RWPE1 (cell line): ENCODE measurements at regions not wholly inside any gene's neighbourhood (a gene's known extent, or its start where the extent isn't known, plus 50 kb on each side); places are given as distances from the start of the nearest gene placed in this dataset.

ENCODE experiments used
- CTCF ChIA-PET: fragments of 350-600 bp; sonication (Branson Sonifier 250); formaldehyde crosslinking; extraction: SDS; loops from one replicate; lab custom pipeline; 2021; lab: Yijun Ruan, JAX
- POLR2A ChIA-PET: fragments of 400-600 bp; formaldehyde crosslinking; extraction: SDS; loops from one replicate; lab custom pipeline; 2020; ENCODE audit warnings: antibody characterized with exemption; ENCODE audit not compliant: low non-redundant PET; lab: Yijun Ruan, JAX
- DNase-seq: peaks from one replicate; pipeline ENCODE4 v3.0.0; 2012; ENCODE audit warnings: low spot score
- H3K27ac ChIP-seq: fragments of 450-650 bp; 2 replicates; pipeline ENCODE4 v1.5.1; 2017
- CTCF ChIP-seq: fragments of 450-650 bp; conservative IDR thresholded peaks from 2 replicates; pipeline ENCODE4 v1.5.1; 2017; ENCODE audit warnings: low read depth, mild to moderate bottlenecking

- peak overlapping the region; percentile 95 for H3K27ac ChIP-seq
- peak; percentile 86 for DNase-seq
- ChIA-PET CTCF (interaction anchor here (0.5 to 2.4 kb wide), 19 partner anchors 11 to 1102 kb away, joined by 3 to 10 read pairs (median 4); no protein-coding TSS in a partner anchor), POLR2A (interaction anchor here (0.6 to 3.2 kb wide), 3 partner anchors 13 to 131 kb away, joined by 3 to 12 read pairs (median 3); no protein-coding TSS in a partner anchor)
- TF ChIP-seq CTCF, result peak; percentile 86
Observed at GRCh38 chr1:209354111-209354839, 229.2 kb upstream of the CAMK1G start.

DNA sequence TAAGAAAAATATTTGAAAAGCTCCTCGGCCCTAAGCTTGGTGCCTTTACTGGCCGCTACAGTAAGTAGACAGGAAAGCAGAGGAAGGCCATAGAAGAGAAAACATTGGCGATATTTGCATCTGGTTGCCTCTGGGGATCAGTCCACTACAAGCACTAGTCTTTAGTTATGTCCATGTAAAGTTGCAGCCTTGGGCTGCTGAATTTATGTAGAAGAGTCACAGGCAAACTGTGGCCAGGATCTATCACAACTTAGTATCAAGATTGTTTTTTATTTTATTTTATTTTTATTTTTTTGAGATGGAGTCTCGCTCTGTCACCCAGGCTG, 228.7 kb upstream of the CAMK1G start:
- no peak for TF ChIP-seq CTCF
- DNase-seq, result no peak
- CTCF ChIA-PET, result interaction anchor here (0.5 to 2.4 kb wide), 17 partner anchors 10 to 1103 kb away, joined by 3 to 10 read pairs (median 4); no protein-coding TSS in a partner anchor
- H3K27ac ChIP-seq, result peak overlapping the region; percentile 95
- POLR2A ChIA-PET, result interaction anchor here (0.6 to 3.2 kb wide), 4 partner anchors 14 to 147 kb away, joined by 3 to 12 read pairs (median 3); no protein-coding TSS in a partner anchor

DNA sequence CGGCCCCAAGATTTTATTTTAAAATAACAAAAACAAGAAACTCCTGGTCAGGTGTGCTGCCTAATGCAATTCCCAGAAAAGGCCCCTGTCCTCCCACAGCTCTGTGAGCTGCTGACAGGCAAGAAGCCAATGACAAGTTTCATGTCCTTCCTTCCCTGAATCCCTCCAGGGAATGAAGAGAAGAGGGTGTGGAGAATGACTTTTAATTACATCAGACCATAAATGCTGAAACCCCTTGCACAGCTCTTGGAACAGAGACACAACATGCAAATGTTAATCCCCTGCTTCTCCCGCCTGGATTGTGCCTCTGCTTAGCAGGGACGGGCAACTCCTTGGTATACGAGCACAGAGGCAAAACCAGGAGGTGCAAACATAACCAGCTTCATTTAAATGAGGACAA, 228.1 kb upstream of the CAMK1G start:
- POLR2A ChIA-PET, result interaction anchor here (0.6 to 3.2 kb wide), 3 partner anchors 73 to 148 kb away, joined by 3 to 12 read pairs (median 3); no protein-coding TSS in a partner anchor
- CTCF ChIA-PET, result interaction anchor here (0.7 to 1.5 kb wide), 7 partner anchors 19 to 147 kb away, joined by 3 to 6 read pairs (median 4); no protein-coding TSS in a partner anchor
- H3K27ac ChIP-seq, result peak overlapping the region; percentile 95

GRCh38 chr1:209356976-209357377, 226.5 kb upstream of the CAMK1G start:
- no peak overlapping the region for H3K27ac ChIP-seq
- CTCF ChIA-PET, result no interaction called here
- POLR2A ChIA-PET, result no interaction called here
- TF ChIP-seq CTCF, result no peak
- DNase-seq, result no peak

More for the DNA sequence above, 228.1 kb upstream of the CAMK1G start:
- no peak for DNase-seq
- TF ChIP-seq CTCF, result no peak

DNA sequence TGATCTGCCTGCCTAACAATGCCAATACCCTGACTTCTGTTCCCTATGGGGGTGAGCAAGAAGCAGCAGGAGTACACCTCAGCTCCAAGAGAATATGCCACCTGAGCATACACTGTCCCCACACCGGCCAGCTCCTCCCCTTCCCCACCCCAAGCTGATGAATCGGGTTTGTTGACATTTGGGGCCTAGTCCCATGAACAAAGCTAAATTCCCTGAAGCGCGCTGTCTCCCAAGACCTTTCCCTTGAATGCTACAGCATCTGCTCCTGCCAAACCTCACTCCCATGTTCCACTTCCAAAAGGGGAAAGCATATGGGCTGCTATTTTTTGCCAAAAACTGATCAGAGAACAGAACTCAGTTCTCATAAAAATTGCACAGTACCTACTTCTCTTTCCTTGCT, 220.4 kb upstream of the CAMK1G start:
- TF ChIP-seq CTCF, result no peak
- ChIA-PET CTCF (interaction anchor here (0.6 kb wide), 1 partner anchor 135 kb away, joined by 3 read pairs; no protein-coding TSS in a partner anchor), POLR2A (no interaction called here)
- no peak for DNase-seq
- H3K27ac ChIP-seq, result peak overlapping the region; percentile 84

DNA sequence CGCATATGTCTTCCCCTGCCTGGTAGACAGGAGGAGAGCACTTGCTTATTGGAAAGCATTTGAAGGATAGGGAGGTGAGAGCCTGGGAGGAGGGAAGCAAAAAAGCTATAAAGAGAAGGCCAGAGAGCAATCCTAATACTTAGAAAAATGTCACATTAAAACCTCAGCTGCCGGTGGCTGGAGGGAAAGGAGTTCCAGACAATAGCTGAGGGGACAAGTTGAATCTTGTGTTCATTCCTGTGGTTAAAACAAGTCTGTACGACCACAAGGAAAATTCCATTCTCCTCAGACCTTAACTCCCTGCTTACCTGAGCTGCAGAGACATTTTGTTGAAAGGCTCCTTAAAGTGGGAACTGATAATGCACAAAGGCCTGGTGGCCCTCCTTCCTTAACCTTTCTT, 218.8 kb upstream of the CAMK1G start:
- CTCF ChIA-PET, result interaction anchor here (0.8 to 1.5 kb wide), 2 partner anchors 10 to 201 kb away, joined by 3 to 10 read pairs; no protein-coding TSS in a partner anchor
- TF ChIP-seq CTCF, result no peak
- peak overlapping the region; percentile 71 for H3K27ac ChIP-seq
- peak; percentile 89 for DNase-seq
- POLR2A ChIA-PET, result interaction anchor here (1.0 to 1.3 kb wide), 3 partner anchors 19 to 67 kb away, joined by 5 to 7 read pairs (median 5); no protein-coding TSS in a partner anchor
